ENCODE measurements at regions not wholly inside any gene's neighbourhood (a gene's known extent, or its start where the extent isn't known, plus 50 kb on each side); places are given as distances from the start of the nearest gene placed in this dataset.
"Not testable (repeated sequence)": the region's sequence is repeated elsewhere in the genome, so short reads cannot be mapped to it uniquely, and the experiment has no call there.

- not testable (repeated sequence) for TF ChIP-seq CTCF, POLR2A (IDR thresholded peaks at IDR 0.05)
These were observed 85.4 kb upstream of the TMEM170B start for GRCh38 chr6:11452106-11452505.

Measured in lower leg skin (tissue), 3 donors.